GM21576 (cell line): ENCODE measurements at regions not wholly inside any gene's neighbourhood (a gene's known extent, or its start where the extent isn't known, plus 50 kb on each side); places are given as distances from the start of the nearest gene placed in this dataset.

Source experiments
- ATAC-seq: cut with Tn5 transposase; IDR thresholded peaks from one replicate; pipeline ENCODE4 v1.9.1; 2021; ENCODE audit warnings: mild to moderate bottlenecking, moderate library complexity; ENCODE audit not compliant: unreplicated experiment

GRCh38 chr14:61111209-61111665 is 130.2 kb downstream of the SLC38A6 start:
- ATAC-seq = no peak

GRCh38 chr14:61110316-61111082 is 129.5 kb downstream of the SLC38A6 start:
- no peak for ATAC-seq

- ATAC-seq = no peak
Observed at GRCh38 chr14:61109288-61109687, 128.2 kb downstream of the SLC38A6 start.

- ATAC-seq = no peak
Observed at GRCh38 chr14:61108496-61109141, 127.6 kb downstream of the SLC38A6 start.

GRCh38 chr14:61107869-61108493 is 126.9 kb downstream of the SLC38A6 start:
- no peak for ATAC-seq

- ATAC-seq = no peak
Observed at GRCh38 chr14:61106959-61107641, 126.1 kb downstream of the SLC38A6 start.

GRCh38 chr14:61106271-61106958 is 125.4 kb downstream of the SLC38A6 start:
- no peak for ATAC-seq

GRCh38 chr14:61104358-61104757 is 123.3 kb downstream of the SLC38A6 start:
- no peak for ATAC-seq

- ATAC-seq = peak; percentile 76
Observed at GRCh38 chr14:61103541-61104339, 122.7 kb downstream of the SLC38A6 start.

GRCh38 chr14:61102549-61103466 is 121.8 kb downstream of the SLC38A6 start:
- no peak for ATAC-seq
